ENCODE measurements at regions not wholly inside any gene's neighbourhood (a gene's known extent, or its start where the extent isn't known, plus 50 kb on each side); places are given as distances from the start of the nearest gene placed in this dataset.

DNA sequence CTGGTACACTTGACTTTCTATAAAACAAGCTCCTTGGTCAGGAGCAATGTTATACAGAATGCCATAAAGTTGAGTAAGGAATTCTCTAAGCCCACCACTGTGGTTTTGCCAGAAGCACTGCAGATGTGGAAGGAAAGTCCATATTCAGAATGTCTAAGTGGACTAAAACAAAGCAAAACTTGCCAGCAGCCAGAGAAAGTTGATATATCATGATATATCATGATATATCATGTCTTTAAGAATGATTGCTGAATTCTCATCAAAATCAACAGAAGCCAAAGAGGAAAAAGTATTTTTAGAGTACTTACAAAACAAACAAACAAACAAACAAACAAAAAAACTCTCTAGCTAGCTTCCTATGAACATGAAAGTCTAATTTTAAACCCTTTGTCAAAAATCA, 424.8 kb upstream of the OR4E1 start:
- TF ChIP-seq ZC3H11A (IDR thresholded peaks at IDR 0.05) = no peak
- no peak for TF ChIP-seq NR3C1 (IDR thresholded peaks at IDR 0.05)
- no peak for TF ChIP-seq GATA3 (IDR thresholded peaks at IDR 0.05; ENCODE audit: borderline replicate concordance)
- 0 out of 2 replicates have a peak, but pooled peaks have one; percentile 50 for TF ChIP-seq CBX2 (IDR thresholded peaks at IDR 0.05; ENCODE audit: borderline replicate concordance, low read depth)
- no peak for TF ChIP-seq PHF8 (IDR thresholded peaks at IDR 0.05; ENCODE audit: borderline replicate concordance, low read depth)
- TF ChIP-seq NFE2L2 (conservative IDR thresholded peaks at IDR 0.05; ENCODE audit: low read length) = no peak
- no peak for TF ChIP-seq EP300 (IDR thresholded peaks at IDR 0.05)
- TF ChIP-seq SMC3 (IDR thresholded peaks at IDR 0.05) = no peak
- POLR2A ChIA-PET = no interaction called here
- H3K27ac ChIP-seq = no peak overlapping the region
- H3K4me1 ChIP-seq = no peaks in the 10 kb centered on the region
- H3K4me2 ChIP-seq = no peak overlapping the region
- no peak for DNase-seq (ENCODE audit: low read depth in 1 of 2, low spot score in 1 of 2)
- no peak overlapping the region for H3K4me3 ChIP-seq
- no peaks in the 10 kb centered on the region for H3K9me3 ChIP-seq
- no peak for FAIRE-seq
- CTCF ChIA-PET = interaction anchor here (1.1 to 2.0 kb wide), 4 partner anchors 9 to 185 kb away, joined by 3 to 6 read pairs (median 4); no protein-coding TSS in a partner anchor
- no peak for ATAC-seq

DNA sequence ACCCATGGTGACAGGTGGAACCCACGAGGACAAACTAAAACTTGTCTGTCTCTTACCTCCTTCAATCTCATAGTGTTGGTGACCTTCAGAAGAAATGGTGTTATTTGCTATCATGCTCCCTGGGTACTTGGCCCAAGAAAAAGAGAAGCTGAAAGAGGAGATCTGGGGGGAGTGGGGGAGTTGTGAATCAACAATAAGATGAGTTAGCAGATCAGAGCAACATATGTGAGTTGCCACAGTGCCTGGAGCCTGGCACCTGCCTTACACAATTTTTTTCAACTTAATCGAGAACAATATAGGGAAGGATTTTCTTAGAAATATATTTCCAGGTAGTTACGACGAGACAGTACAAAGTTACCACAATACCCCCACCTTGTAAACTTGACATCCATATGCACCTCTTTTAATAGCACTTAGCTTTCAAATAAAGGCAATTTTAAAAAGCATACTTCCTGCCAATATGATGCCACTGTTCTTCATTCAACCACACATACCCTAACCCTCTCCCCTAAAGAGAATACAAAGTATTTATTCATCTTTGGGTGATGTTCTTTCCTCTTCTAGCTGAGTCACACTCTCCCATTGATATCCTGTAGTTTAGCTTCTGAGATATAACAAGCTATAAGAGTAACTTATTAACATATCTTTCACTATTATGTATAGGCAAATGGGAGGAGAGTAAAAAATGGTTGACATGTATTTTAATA, 424.1 kb upstream of the OR4E1 start:
- Histone ChIP-seq H3K4me2 (no peak overlapping the region), H3K27ac (no peak overlapping the region), H3K4me1 (no peaks in the 10 kb centered on the region), H3K9me3 (no peaks in the 10 kb centered on the region), H3K4me3 (no peak overlapping the region)
- TF ChIP-seq ZC3H11A (IDR thresholded peaks at IDR 0.05) (no peak), ESRRA (IDR thresholded peaks at IDR 0.05; ENCODE audit: borderline replicate concordance, low read length) (no peak), TP53 (CRISPR knock-in tag; IDR thresholded peaks at IDR 0.05) (no peak), HOXA7 (CRISPR knock-in tag; IDR thresholded peaks at IDR 0.05) (no peak), KDM1A (IDR thresholded peaks at IDR 0.05; ENCODE audit: low read depth) (no peak), MYC (IDR thresholded peaks at IDR 0.05; ENCODE audit: borderline replicate concordance, low read length) (no peak), CHD2 (IDR thresholded peaks at IDR 0.05; ENCODE audit: low read length, partially characterized antibody) (no peak), CBX2 (IDR thresholded peaks at IDR 0.05; ENCODE audit: borderline replicate concordance, low read depth) (no peak), FOXS1 (CRISPR knock-in tag; IDR thresholded peaks at IDR 0.05) (no peak), SREBF2 (IDR thresholded peaks at IDR 0.05) (no peak)
- TF ChIP-seq, protein P1, sequence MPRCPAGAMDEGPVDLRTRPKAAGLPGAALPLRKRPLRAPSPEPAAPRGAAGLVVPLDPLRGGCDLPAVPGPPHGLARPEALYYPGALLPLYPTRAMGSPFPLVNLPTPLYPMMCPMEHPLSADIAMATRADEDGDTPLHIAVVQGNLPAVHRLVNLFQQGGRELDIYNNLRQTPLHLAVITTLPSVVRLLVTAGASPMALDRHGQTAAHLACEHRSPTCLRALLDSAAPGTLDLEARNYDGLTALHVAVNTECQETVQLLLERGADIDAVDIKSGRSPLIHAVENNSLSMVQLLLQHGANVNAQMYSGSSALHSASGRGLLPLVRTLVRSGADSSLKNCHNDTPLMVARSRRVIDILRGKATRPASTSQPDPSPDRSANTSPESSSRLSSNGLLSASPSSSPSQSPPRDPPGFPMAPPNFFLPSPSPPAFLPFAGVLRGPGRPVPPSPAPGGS (IDR thresholded peaks at IDR 0.05) = no peak
- TF ChIP-seq, protein P2, sequence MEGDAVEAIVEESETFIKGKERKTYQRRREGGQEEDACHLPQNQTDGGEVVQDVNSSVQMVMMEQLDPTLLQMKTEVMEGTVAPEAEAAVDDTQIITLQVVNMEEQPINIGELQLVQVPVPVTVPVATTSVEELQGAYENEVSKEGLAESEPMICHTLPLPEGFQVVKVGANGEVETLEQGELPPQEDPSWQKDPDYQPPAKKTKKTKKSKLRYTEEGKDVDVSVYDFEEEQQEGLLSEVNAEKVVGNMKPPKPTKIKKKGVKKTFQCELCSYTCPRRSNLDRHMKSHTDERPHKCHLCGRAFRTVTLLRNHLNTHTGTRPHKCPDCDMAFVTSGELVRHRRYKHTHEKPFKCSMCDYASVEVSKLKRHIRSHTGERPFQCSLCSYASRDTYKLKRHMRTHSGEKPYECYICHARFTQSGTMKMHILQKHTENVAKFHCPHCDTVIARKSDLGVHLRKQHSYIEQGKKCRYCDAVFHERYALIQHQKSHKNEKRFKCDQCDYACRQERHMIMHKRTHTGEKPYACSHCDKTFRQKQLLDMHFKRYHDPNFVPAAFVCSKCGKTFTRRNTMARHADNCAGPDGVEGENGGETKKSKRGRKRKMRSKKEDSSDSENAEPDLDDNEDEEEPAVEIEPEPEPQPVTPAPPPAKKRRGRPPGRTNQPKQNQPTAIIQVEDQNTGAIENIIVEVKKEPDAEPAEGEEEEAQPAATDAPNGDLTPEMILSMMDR (IDR thresholded peaks at IDR 0.05) = no peak
- DNase-seq (ENCODE audit: low read depth in 1 of 2, low spot score in 1 of 2) (no peak), FAIRE-seq (no peak), ATAC-seq (no peak)
- 52% methylated on average over 4 of the region's 4 CpGs for WGBS (ENCODE audit: missing lambda C conversion rate)
- CTCF ChIA-PET = interaction anchor here (0.6 to 2.0 kb wide), 6 partner anchors 10 to 184 kb away, joined by 3 to 6 read pairs (median 4); no protein-coding TSS in a partner anchor
- POLR2A ChIA-PET = no interaction called here

DNA sequence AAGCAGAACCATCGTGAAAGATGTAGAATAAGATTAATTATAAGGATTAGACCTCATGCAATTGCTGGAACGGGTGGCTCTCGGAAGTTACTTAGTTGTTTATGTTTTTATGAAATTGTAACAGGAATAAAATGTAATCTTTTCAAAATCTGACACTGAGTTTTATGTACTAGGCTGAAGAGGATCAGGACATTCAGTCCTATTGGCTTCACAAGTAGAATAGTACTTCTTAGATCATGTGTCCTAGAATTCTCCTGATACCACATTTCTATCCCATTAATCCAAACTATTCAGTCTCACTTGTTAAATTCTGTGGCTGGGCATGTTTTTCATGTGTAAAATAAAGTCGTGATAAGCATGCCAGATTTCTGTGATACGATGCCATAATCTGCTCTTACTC, 423.5 kb upstream of the OR4E1 start:
- Histone ChIP-seq H3K4me2 (no peak overlapping the region), H3K4me3 (no peak overlapping the region), H3K4me1 (no peaks in the 10 kb centered on the region), H3K9me3 (no peaks in the 10 kb centered on the region), H3K27ac (no peak overlapping the region)
- 15% methylated on average over 5 of the region's 5 CpGs for WGBS (ENCODE audit: missing lambda C conversion rate)
- POLR2A ChIA-PET = no interaction called here
- CTCF ChIA-PET = interaction anchor here (0.5 to 2.0 kb wide), 3 partner anchors 11 to 115 kb away, joined by 3 to 6 read pairs (median 3); no protein-coding TSS in a partner anchor
- FAIRE-seq (no peak), DNase-seq (ENCODE audit: low read depth in 1 of 2, low spot score in 1 of 2) (no peak), ATAC-seq (no peak)
- TF ChIP-seq CEBPB (IDR thresholded peaks at IDR 0.05) (no peak), NFE2L2 (conservative IDR thresholded peaks at IDR 0.05; ENCODE audit: low read length) (no peak), JUNB (IDR thresholded peaks at IDR 0.05) (no peak), CBX2 (IDR thresholded peaks at IDR 0.05; ENCODE audit: borderline replicate concordance, low read depth) (no peak), HOXB5 (CRISPR knock-in tag; IDR thresholded peaks at IDR 0.05) (no peak), PHF8 (IDR thresholded peaks at IDR 0.05; ENCODE audit: borderline replicate concordance, low read depth) (no peak), TFCP2L1 (CRISPR knock-in tag; IDR thresholded peaks at IDR 0.05) (no peak), RARB (CRISPR knock-in tag; IDR thresholded peaks at IDR 0.05) (no peak), BHLHE40 (IDR thresholded peaks at IDR 0.05; ENCODE audit: low read depth, low read length) (no peak), HEYL (CRISPR knock-in tag; IDR thresholded peaks at IDR 0.05) (no peak), MAFK (IDR thresholded peaks at IDR 0.05; ENCODE audit: partially characterized antibody) (no peak), RCOR1 (IDR thresholded peaks at IDR 0.05; ENCODE audit: low read depth, low read length) (no peak)
- TF ChIP-seq, protein P3, sequence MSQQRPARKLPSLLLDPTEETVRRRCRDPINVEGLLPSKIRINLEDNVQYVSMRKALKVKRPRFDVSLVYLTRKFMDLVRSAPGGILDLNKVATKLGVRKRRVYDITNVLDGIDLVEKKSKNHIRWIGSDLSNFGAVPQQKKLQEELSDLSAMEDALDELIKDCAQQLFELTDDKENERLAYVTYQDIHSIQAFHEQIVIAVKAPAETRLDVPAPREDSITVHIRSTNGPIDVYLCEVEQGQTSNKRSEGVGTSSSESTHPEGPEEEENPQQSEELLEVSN (IDR thresholded peaks at IDR 0.05; ENCODE audit: borderline replicate concordance, low read depth) = no peak
- TF ChIP-seq, protein P4, sequence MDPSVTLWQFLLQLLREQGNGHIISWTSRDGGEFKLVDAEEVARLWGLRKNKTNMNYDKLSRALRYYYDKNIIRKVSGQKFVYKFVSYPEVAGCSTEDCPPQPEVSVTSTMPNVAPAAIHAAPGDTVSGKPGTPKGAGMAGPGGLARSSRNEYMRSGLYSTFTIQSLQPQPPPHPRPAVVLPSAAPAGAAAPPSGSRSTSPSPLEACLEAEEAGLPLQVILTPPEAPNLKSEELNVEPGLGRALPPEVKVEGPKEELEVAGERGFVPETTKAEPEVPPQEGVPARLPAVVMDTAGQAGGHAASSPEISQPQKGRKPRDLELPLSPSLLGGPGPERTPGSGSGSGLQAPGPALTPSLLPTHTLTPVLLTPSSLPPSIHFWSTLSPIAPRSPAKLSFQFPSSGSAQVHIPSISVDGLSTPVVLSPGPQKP (IDR thresholded peaks at IDR 0.05; ENCODE audit: low read depth, low read length) = no peak
- TF ChIP-seq, protein P5, sequence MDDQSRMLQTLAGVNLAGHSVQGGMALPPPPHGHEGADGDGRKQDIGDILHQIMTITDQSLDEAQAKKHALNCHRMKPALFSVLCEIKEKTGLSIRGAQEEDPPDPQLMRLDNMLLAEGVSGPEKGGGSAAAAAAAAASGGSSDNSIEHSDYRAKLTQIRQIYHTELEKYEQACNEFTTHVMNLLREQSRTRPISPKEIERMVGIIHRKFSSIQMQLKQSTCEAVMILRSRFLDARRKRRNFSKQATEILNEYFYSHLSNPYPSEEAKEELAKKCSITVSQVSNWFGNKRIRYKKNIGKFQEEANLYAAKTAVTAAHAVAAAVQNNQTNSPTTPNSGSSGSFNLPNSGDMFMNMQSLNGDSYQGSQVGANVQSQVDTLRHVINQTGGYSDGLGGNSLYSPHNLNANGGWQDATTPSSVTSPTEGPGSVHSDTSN (IDR thresholded peaks at IDR 0.05) = no peak
